Iris pigment epithelial cell (primary cell): ENCODE measurements at regions not wholly inside any gene's neighbourhood (a gene's known extent, or its start where the extent isn't known, plus 50 kb on each side); places are given as distances from the start of the nearest gene placed in this dataset.

Experiments used
- DNase-seq: peaks from one replicate; pipeline ENCODE4 v3.0.0-alpha.2; 2011; ENCODE audit warnings: low read depth

DNA sequence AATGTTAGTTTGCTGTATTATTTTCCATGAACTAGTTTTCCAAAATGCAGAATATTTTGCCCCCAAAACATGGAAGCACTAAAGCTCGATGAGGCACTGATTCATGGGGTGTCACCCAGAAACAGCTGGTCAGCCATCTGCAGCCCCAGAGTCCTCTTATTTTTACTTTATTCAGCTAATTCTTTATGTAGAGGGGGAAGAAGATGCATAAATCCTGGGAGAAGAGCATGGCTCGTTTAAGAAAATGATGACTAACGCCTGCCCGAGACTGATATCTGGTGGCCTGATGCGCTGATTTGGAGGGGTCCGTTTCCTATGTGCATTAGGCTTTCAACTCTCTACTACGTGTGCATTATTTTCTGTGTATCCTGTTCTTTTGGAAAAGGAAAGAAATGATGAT is 390.3 kb upstream of the MEF2C start:
- no peak for DNase-seq

DNA sequence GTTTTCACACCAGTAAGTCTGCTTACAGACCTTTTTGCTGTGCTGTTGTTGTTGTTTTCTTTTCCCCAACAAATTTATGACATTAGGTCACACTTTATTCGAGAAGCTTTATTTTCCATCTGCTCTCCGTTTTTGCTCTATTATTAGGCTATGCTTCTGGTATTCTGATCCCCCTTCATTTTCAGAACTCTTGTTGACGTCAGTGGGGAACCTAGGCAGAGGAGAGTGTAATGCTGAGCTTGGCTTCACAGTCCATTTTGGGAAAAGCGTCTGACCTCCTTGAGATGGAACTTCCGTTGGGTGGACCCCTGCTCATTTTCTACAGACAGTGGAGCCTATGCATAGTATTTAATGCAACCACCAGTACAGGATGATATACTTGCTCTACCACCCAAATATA is 387.9 kb upstream of the MEF2C start:
- no peak for DNase-seq

DNA sequence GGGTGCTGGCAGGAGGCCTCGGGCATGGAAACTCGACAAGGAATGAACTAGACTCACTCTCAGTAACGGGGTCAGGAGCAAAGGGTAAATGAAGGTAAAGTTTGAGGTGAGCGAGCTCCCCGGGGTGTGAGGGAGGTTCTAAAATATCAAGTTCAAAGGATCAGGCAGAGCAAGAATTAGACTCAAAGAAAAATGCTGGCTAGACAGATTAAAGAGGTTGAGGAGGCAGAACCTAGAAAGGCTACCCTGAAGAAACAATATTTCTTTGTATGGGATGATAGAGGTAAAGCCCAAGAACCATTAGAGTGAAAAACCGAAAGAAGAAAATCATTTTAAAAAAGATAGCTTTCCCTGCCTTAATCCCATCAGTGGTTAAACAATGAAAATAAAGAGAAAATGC is 386.7 kb upstream of the MEF2C start:
- DNase-seq: no peak

DNA sequence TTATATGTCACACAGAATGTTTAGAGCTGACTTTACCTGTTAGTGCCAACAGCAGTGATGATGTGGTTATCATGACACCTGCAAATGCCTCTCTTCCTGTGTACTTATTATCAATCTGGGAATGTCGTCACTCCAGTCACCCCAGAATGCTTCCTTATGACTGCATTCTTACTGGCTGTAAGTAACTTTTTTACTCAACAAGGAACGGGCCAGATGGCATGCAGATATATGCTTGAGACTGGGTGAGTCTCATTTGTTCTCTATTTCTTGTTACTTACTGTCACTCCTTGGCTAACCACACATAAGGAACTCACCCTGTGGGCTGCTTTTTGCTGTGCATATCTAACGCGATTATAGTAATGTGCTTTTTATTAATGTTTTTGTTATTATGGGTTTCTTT is 385.5 kb upstream of the MEF2C start:
- DNase-seq: no peak

DNA sequence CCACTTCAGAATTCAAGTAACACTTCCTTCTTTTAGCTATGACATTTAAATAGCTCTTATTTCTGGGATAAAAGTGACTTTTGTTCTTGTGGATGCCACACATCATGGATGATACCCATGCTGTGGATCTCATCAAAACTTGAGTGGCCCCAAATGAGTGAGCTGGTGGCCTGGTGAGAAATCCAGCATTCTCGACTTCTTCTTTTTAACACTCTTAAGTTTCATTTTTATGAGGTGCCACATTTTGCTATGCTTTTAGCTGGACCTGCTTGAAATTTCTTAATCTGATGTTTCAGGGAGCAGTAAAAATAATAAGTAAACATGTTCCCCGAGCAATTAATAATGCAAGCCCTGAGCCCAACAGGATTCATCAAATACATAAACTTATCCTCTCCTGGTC is 384.8 kb upstream of the MEF2C start:
- DNase-seq: no peak

DNA sequence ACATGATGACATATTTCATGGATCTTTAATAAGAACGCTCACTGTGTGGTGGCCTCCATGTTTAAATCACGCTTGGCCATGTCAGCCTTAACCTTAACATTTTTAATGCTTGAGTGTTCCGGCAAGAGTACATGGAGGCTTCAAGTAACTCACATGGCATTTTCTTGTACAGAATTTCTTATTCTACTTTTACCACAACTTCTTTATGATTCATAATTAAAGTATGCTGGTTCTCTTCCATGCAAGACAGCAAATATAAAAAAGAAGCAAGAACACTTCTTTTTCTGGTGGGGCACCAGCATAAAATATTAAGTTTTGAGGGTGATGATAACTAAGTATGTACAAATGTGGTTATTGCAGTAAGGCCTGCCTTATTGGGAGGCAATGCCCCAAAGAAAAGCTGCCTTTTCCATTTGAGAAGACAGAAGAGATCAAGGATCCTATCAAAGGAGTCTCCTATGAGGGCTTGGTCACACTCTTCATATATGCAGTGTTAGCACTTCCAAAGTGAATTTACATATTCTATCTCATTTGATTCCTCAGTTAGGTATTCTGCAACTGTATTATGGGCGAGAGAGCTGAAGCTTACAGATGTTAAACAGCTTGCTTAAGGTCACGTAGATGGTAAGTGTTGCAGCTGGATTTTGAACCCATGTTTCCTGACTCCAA is 382.7 kb upstream of the MEF2C start:
- DNase-seq: peak; percentile 62

DNA sequence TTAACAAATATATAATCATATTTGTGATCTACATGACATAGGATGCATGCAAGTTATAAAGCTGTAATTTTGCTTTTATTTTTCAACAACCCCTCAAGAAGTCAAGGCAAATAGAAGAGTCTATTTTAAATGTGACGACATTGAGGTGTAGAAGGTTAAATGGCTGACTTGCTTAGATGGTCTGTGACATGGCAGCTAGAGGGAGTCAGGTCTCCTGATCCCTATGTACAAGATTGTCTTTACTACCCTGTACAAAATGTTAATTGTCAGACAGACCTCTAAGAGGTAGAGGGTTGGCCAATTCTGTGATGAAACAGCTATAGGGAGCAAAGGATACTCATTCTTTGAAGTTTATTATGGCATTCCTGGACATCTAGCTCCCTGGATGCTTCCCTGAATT is 380.9 kb upstream of the MEF2C start:
- no peak for DNase-seq

DNA sequence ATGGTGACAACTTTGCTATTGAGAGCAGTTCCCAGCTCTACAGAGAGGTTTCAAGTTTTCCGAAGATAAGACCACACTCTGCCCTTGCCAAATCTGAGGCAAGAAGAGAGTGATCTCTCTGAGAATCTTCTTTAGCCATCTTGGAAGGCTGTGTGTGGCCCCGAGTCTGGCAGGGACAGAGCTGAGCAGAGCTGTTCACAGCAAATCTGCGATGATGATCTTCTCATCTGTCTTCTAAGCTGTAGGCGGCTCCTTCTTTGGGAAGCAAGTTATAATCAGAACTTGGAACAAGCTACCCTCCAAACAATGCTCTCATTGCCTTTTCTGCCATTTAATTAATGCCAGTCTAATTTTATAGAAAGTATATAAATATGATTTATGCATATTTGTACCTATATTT is 379.0 kb upstream of the MEF2C start:
- no peak for DNase-seq

DNA sequence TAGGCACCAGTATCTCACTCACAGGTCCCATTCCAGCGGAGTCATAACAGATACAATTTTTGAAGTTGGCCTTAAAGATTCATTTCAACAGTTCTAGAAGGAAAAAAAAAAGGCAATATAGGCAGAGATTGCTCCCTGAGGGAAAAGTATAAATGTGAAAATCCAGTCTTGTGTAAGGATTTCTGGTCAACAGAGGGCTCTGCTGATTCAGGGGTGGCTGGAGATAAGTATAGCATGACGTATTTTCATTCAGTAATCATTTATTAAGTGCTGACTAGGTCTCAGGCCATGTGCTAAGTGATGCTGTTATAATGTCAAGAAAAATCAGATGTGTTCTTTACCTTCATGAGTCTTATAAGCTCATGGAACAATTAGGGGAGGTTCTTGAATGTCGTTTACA is 377.3 kb upstream of the MEF2C start:
- no peak for DNase-seq

DNA sequence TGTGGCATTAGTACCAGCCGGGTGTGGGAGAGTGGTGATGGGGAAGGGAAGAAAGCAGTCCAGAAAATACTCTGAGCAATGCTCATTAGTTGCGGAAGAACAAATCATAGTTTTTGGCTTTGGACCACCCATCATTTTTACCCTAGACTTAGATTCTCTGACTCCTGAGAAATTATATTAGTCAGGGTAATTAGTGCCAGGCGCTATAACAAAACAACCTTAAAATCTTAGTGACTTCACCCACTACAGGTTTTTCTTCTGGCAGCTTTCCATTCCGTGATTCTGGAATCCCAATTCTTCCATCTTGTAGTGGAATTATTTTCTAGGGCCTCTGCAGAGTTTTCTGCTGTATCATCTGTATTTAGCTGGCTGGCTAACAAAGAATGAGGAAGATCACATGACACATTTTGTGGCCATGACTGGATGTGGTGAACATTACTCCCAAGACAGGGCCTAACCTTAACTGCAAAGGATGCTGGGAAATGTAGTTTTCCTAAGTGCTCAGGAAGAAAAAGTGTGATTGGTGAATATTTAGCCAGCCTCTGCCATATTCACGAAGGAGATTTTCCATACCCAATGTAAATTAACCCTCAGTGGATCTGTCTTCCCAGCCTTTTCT is 373.0 kb upstream of the MEF2C start:
- peak; percentile 67 for DNase-seq

DNA sequence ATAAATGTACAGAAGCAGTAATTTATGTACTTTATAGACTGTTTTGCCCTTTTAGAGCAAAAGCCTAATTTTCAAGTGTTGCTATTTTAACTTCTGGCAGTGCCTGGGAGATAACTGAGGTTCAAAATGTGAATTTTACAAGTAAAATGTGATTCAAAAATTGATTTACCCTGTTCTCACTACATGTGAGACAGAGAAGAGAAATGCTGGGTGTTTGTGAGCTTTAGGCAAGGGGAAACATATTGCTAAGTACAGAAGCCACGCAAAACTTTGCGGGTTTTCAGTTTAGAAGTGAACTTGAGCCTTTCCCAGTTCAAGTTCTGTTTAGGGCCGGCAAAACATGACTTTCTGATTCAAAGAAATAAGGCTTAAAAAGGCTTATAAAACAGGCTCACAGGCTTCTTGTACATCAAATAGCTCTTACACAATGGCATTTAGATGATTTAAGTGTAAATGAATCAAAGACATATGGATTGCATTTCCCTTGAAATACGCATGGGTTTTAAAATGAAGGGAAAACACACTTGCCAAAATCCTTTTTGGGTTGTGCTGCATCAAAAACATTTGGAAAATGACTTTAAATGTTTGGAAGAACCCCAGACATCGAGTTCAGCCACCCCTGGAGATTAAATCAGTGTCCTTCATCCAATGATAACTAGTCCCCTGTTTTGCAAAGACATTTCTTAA is 370.8 kb upstream of the MEF2C start:
- DNase-seq: no peak

DNA sequence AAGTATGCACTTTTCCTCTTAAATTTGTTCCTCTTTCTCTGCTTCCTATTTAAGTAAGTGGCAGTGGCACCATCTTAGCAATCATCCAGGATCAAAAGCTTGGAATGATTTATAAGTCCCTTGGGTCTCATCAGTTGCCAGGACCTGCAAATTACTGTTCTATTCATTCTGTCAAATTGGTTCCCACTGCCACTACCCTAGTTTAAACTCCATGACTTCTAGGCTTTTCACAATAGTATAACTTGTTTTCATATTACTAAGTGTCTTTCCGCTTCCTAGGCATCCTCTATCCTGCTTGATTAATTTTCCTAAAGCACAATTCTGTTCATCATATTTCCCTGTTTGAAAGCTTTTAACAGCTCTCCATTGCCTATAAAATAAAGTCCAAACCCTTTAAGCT is 363.9 kb upstream of the MEF2C start:
- DNase-seq: no peak

DNA sequence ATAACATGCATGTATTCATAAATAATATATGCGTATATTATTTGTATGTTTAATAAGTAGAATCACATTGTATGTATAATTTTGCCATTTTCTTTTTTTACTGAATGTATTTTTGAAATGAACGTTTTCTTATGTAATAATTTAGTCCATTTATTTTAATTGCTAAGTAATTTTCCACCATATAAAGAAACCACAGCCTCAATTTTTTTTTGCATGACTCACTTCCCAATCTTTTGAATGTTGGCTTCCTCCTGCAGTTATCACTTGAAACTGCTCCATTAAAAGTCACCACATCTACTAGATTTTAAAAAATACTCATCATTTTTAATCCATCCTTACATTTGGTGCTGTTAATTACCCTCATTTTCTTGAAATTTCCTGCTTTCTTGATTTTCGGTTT is 363.3 kb upstream of the MEF2C start:
- no peak for DNase-seq

DNA sequence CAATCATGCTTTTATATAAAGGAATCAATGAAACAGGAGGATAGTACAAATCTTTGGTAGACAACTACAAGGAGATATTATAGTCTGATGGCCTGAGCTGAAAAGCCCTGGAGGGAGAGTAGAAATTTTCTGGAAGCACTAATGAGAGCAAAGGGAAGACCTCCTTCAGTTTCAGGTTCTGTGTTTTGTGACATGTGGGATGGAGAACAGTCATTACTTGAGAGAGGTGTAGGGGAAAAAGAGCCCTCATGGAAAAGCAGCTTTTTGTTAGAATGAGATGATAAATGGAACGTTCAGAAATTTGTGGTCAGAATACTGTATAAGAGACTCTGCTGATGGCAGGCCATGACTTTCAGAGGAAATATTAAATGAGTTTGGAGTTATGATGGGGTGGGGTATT is 360.6 kb upstream of the MEF2C start:
- DNase-seq: no peak

DNA sequence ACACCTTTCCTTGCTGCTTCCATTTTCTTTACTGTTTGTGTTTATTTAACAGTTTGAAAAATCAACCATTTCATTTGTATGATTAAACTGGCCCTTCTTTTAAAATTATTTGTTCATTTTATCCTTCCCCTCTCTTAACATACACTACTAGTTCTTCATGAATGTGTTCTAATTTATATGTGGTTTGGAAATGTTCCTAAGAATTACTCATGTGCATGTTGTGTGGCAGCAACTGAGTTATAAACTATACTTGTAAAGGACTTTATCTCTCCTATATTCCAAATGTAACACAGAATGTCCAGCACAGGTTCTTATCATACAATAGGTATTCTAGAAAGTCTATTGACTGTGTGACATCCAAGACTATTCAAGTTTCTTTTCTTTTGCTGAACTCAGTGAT is 358.2 kb upstream of the MEF2C start:
- DNase-seq: peak; percentile 2

DNA sequence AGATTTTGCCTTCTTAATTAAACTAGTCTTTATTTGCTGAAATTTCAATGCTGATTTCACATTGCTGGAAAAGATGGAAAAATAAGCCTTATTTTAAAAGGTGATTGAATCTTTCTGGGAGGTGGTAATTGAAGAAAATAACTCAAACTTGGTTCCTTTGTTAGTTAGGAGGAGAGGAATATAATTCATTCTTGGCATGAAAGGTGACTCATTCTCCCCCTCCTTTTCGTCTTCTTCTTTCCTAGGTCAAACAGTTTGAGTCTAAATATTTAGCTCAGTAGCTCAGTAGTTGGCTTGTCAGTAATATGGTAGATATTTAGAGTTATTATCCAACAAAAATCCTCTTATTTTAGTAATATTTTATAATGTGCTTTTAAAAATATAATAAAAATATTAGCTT is 353.9 kb upstream of the MEF2C start:
- no peak for DNase-seq

DNA sequence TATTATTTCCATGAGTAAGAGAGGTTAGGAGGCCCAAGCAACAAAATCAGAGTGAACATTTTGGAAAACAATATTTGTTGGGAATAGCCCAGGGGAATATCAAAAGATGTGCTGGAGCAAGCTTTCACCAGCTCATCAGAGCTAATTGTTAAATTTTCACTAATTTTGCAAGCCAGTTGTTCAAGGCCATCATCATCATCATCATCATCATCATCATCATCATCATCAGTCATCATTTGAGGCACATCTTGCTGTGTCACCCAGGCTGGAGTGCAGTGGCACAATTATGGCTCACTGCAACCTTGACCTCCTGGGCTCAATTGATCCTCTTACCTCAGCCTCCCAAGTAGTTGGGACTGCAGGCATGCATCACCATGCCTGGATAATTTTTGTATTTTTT is 350.5 kb upstream of the MEF2C start:
- DNase-seq: no peak

DNA sequence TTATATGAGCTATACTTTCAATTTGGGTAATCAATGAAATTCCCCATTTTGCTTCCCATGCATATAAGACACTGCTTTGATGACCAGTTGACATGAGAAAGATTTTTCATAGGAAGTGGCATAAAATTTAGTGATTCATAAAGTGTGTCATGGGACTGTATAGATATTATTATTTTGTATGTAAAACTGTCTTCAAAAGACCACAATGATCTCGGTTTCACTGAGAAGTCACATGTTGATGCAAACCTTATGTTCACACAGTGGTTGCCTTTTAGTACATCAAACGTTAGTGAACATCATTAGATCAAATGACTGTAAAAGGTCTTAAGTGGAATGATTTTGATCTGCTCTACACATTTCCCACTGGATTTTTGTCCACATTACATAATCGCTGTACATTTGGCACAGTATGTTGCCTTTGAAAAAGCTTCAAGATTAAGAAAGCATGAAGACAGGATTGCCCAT is 349.2 kb upstream of the MEF2C start:
- DNase-seq: no peak

DNA sequence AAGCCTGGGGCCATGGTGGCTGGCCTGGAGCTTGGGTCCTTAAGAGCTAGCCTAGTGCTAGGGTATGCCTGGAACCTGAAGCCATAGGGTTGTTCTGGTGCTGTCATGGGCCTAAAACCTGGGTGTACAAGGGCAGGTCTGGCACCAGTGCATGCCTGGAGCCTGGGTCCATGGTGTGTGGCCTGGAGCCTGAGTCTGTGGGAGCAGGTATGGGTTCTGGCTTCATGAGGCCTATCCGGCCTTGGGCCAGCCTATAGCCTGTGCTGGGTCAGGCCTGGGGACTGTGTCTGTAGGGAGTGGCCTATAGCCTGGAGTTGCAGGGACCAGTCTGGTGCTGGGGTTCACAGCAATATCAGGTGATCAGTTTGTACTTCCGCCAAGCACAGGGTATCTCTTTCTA is 347.2 kb upstream of the MEF2C start:
- no peak for DNase-seq

DNA sequence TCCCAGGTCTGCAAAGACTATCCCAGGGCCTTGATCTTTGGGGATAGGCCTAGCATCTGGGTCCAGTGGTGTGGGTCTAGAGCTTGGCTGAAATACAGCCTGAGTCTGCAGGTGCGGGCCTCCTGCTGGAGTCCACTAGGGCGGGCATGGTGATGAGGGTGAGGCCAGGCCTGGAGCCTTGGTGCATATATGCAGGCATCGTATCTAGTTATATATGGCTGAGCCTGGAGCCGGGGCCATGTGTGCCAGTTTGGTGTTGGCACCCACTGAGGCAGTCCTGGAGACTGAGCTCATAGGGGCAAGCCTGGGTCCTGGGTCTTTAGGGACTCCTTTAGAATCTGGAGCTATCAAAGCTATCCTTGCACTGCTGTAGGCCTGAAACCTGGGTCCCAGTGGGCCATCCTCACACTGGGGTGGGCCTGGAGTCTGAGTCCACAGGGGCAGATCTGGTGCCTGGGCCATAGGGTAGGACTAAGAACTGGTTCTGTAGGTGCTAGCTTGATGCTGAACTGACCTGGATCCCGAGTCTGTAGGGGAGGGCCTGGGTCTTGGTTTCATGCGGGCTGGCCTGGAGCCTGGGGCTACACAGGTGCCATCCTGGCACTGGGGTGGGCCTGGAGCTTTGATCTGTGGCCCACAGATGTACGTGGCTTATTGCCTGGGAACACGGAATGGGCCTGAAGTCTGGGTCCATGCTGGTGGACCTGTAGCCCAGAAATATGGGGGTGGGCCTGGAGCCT is 346.5 kb upstream of the MEF2C start:
- no peak for DNase-seq

DNA sequence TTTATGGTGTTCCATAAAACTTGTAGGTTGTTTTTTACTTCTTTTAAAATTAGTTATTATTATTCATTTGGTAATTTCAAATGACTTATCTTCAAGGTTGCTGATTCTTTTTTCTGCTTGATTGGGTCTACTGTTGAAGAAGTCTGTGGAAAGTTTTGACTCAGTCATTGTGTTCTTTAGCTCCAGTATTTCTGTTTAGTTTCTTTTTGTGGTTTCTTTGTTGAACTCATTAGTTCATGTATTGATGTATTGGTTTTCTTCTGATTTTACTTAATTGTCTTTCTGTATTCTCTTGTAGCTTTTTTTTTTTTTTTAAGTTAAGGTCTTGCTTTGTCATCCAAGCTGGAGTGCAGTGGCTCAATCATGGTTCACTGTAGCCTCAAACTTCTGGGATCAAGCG is 345.4 kb upstream of the MEF2C start:
- no peak for DNase-seq

DNA sequence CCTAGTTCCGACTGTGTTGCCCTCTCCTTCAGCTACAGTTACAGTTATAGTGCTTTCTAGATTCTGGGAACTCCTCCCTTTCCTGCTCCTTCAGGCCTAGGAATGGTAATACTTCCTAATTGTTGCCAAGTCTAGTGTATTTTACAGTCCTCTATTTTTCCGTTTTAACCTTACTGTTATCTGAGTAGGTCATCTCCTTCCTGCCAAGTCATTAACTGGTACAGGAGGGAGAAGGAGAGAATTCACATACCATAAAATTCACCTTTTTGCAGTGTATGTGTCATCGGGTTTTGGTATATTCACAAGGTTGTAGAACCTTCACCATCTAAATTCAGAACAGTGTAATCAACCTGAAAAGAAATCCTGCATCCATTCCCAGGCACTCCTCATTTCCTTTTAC is 335.4 kb upstream of the MEF2C start:
- DNase-seq: no peak

DNA sequence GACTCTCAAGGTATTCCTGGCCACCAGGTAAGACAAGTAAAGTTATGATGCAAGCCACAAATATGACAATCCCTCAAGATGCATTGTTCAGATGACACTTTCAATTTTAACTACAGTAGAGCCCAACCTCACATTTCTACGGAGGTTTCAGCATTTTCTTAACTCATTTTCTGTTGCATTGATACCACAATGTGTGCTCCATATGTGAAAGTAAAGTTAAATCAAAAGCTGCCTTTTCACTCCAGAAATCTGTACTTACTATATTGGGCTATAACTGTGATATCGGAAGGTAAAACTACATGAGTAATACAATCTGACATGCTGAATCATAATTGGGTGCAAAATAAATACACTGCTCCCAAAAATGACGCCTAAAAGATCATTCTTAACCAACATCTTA is 333.6 kb upstream of the MEF2C start:
- DNase-seq: no peak
